GM23338 (cell line): ENCODE measurements at regions not wholly inside any gene's neighbourhood (a gene's known extent, or its start where the extent isn't known, plus 50 kb on each side); places are given as distances from the start of the nearest gene placed in this dataset.

Experiments
- ATAC-seq: fragments of 200-7000 bp; cut with Tn5 transposase; 3 replicates; pipeline ENCODE4 v1.9.1; 2020
- DNase-seq: peaks from one replicate; pipeline ENCODE4 v3.0.0-alpha.2; 2015; ENCODE audit warnings: low spot score
- H2AFZ ChIP-seq: fragments of 200-600 bp; sonication (generic); 2 replicates; pipeline ENCODE4 v1.8.0; 2016; ENCODE audit warnings: antibody characterized with exemption, mild to moderate bottlenecking, moderate library complexity
- H3F3A ChIP-seq: fragments of 200-600 bp; sonication (generic); replicated peaks from 2 replicates; pipeline ENCODE4 v1.8.0; 2017; ENCODE audit warnings: antibody characterized with exemption, mixed run types, low read depth
- H3K27ac ChIP-seq: fragments of 200-600 bp; sonication (generic); 2 replicates; pipeline ENCODE4 v1.6.1; 2016; ENCODE audit warnings: low read depth
- H3K27me3 ChIP-seq: fragments of 200-600 bp; sonication (generic); 2 replicates; pipeline ENCODE4 v1.8.0; 2016; ENCODE audit warnings: mild to moderate bottlenecking, mixed run types, moderate library complexity; ENCODE audit not compliant: insufficient read depth
- H3K36me3 ChIP-seq: fragments of 200-600 bp; sonication (generic); 2 replicates; pipeline ENCODE4 v1.8.0; 2016; ENCODE audit warnings: mild to moderate bottlenecking; ENCODE audit not compliant: insufficient read depth
- H3K4me1 ChIP-seq: fragments of 200-600 bp; sonication (generic); 2 replicates; pipeline ENCODE4 v1.8.0; 2016; ENCODE audit warnings: mild to moderate bottlenecking, moderate library complexity; ENCODE audit not compliant: insufficient read depth
- H3K4me2 ChIP-seq: fragments of 200-600 bp; sonication (generic); 2 replicates; pipeline ENCODE4 v1.7.1; 2017; ENCODE audit warnings: mixed run types
- H3K4me3 ChIP-seq: fragments of 200-600 bp; sonication (generic); 2 replicates; pipeline ENCODE4 v1.6.1; 2016; ENCODE audit warnings: mixed run types
- H3K79me2 ChIP-seq: fragments of 200-600 bp; sonication (generic); replicated peaks from 2 replicates; pipeline ENCODE4 v1.8.0; 2017; ENCODE audit warnings: mild to moderate bottlenecking; ENCODE audit not compliant: insufficient read depth
- H3K9me2 ChIP-seq: fragments of 200-600 bp; sonication (generic); 2 replicates; pipeline ENCODE4 v1.8.0; 2017; ENCODE audit not compliant: insufficient read depth
- H4K20me1 ChIP-seq: fragments of 200-600 bp; sonication (generic); replicated peaks from 2 replicates; pipeline ENCODE4 v1.8.0; 2017; ENCODE audit warnings: mild to moderate bottlenecking; ENCODE audit not compliant: insufficient read depth
- H3K27ac Mint-ChIP-seq: 2 replicates; pipeline ENCODE4 v1.8.0; 2020; ENCODE audit warnings: inconsistent platforms, mild to moderate bottlenecking, moderate library complexity, mixed read lengths
- H3K27me3 Mint-ChIP-seq: 3 replicates; pipeline ENCODE4 v1.8.0; 2022; ENCODE audit warnings: low read depth, mild to moderate bottlenecking, moderate library complexity, mixed read lengths, inconsistent platforms; ENCODE audit not compliant: insufficient read depth, poor library complexity
- H3K36me3 Mint-ChIP-seq: 3 replicates; pipeline ENCODE4 v1.8.0; 2021; ENCODE audit warnings: low read depth, mild to moderate bottlenecking, inconsistent platforms, moderate library complexity, mixed read lengths
- H3K4me1 Mint-ChIP-seq: 3 replicates; pipeline ENCODE4 v1.8.0; 2020; ENCODE audit warnings: mild to moderate bottlenecking, inconsistent platforms, mixed read lengths
- H3K4me3 Mint-ChIP-seq: 3 replicates; pipeline ENCODE4 v1.8.0; 2021; ENCODE audit warnings: moderate library complexity, mild to moderate bottlenecking, inconsistent platforms, mixed read lengths
- H3K9me3 Mint-ChIP-seq: 3 replicates; pipeline ENCODE4 v1.8.0; 2020; ENCODE audit warnings: moderate library complexity, mild to moderate bottlenecking, inconsistent platforms, mixed read lengths
- CREB1 ChIP-seq: fragments of 250-450 bp; sonication (Bioruptor Pico); IDR thresholded peaks from 2 replicates; pipeline ENCODE4 v1.5.0; 2020; ENCODE audit warnings: low read depth, mild to moderate bottlenecking, moderate library complexity
- EZH2 ChIP-seq: fragments of 200-600 bp; sonication (generic); IDR thresholded peaks from one replicate; pipeline ENCODE4 v1.8.0; 2017; ENCODE audit warnings: antibody characterized with exemption, mild to moderate bottlenecking, low read depth; ENCODE audit not compliant: unreplicated experiment
- EZH2phosphoT487 ChIP-seq: fragments of 200-600 bp; sonication (generic); IDR thresholded peaks from one replicate; pipeline ENCODE4 v1.8.1; 2018; ENCODE audit warnings: antibody characterized with exemption; ENCODE audit not compliant: unreplicated experiment
- JUNB ChIP-seq: IDR thresholded peaks from one replicate; pipeline ENCODE4 v1.6.1; 2016; ENCODE audit warnings: antibody characterized with exemption; ENCODE audit not compliant: unreplicated experiment
- POLR2AphosphoS5 ChIP-seq: IDR thresholded peaks from 2 replicates; pipeline ENCODE4 v1.6.1; 2016; ENCODE audit warnings: antibody characterized with exemption, low read depth
- STAT1 ChIP-seq: IDR thresholded peaks from one replicate; pipeline ENCODE4 v1.6.1; 2016; ENCODE audit warnings: antibody characterized with exemption; ENCODE audit not compliant: unreplicated experiment
- ZNF114 ChIP-seq: fragments of 250-450 bp; sonication (Bioruptor Pico); IDR thresholded peaks from 2 replicates; pipeline ENCODE4 v1.5.0; 2020; ENCODE audit warnings: mild to moderate bottlenecking, moderate library complexity
- ZNF331 ChIP-seq: fragments of 250-450 bp; sonication (Bioruptor Pico); IDR thresholded peaks from 2 replicates; pipeline ENCODE4 v1.5.0; 2020; ENCODE audit warnings: low read depth, mild to moderate bottlenecking, moderate library complexity
- TF ChIP-seq, protein P1 (sequence below): fragments of 250-450 bp; sonication (Bioruptor Pico); IDR thresholded peaks from 2 replicates; pipeline ENCODE4 v1.5.0; 2020; ENCODE audit warnings: mild to moderate bottlenecking, moderate library complexity
- TF ChIP-seq, protein P2 (sequence below): IDR thresholded peaks from one replicate; pipeline ENCODE4 v1.6.1; 2018; ENCODE audit warnings: antibody characterized with exemption; ENCODE audit not compliant: unreplicated experiment
- TF ChIP-seq, protein P3 (sequence below): IDR thresholded peaks from 2 replicates; pipeline ENCODE4 v1.6.1; 2016; ENCODE audit warnings: antibody characterized with exemption
- TF ChIP-seq, protein P4 (sequence below), 2 experiments: fragments of 200-600 bp in 1 of 2; sonication (generic) in 1 of 2; conservative IDR thresholded peaks; 2 replicates each; pipeline versions ENCODE4 v1.5.1 to v1.6.1; 2016 to 2017; ENCODE audit warnings: antibody characterized with exemption in 2 of 2, low read depth in 2 of 2, mild to moderate bottlenecking in 2 of 2, moderate library complexity in 1 of 2

DNA sequence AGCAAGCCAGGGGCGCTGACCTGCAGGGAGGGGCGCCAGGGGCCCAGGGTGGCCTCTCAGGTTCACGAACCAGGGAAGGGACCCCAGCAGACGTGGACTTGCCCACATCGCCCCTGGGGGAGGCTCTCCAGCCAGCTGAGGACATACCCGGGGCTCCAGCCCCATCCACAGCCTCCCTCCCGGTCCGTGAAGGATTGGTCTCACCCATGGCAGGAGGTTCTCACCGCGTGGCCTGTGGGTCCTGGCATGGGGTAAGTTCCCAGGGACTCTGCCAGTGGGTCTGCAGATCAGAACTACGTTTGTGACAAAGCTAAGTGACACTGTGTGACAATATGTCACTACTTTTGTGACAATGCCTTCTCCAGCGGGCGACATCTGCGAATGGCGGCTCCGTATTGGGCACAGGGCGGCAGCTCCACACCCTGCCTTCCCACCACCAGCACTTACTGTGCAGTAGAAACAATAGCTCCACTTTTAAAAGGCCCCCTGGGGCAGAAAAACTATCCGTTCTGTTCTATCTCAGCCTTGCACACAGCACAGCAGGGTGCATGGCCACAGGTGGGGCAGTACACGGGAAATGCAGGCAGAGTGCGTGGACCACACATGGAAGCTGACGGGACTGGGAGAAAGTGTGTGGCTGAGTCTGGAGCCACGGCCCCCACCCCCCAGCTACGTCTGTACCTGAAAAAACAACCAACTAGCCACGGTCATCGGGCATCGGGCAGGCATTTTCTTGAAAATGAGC lies 65.2 kb upstream of the CTDP1 start:
- no peak for DNase-seq
- Mint-ChIP-seq H3K36me3 (no peaks in the 10 kb centered on the region), H3K27ac (no peak overlapping the region), H3K9me3 (no peaks in the 10 kb centered on the region), H3K27me3 (peaks cover 14% of the 10 kb centered on the region), H3K4me1 (peaks cover 5% of the 10 kb centered on the region; the same call in 2 of the 3 replicates), H3K4me3 (no peak overlapping the region)
- ATAC-seq: no peak
- Histone ChIP-seq H3K4me1 (no peaks in the 10 kb centered on the region), H2AFZ (no peak overlapping the region), H3K79me2 (no peaks in the 10 kb centered on the region), H3K36me3 (no peaks in the 10 kb centered on the region), H3K27ac (no peak overlapping the region), H3K27me3 (no peaks in the 10 kb centered on the region), H3K4me3 (no peak overlapping the region), H4K20me1 (no peaks in the 10 kb centered on the region), H3K4me2 (no peak overlapping the region), H3F3A (no peaks in the 10 kb centered on the region; the same call in 1 of the 2 replicates), H3K9me2 (no peaks in the 10 kb centered on the region)
- TF ChIP-seq ZNF114: no peak
- no peak for TF ChIP-seq STAT1
- TF ChIP-seq, protein P1, sequence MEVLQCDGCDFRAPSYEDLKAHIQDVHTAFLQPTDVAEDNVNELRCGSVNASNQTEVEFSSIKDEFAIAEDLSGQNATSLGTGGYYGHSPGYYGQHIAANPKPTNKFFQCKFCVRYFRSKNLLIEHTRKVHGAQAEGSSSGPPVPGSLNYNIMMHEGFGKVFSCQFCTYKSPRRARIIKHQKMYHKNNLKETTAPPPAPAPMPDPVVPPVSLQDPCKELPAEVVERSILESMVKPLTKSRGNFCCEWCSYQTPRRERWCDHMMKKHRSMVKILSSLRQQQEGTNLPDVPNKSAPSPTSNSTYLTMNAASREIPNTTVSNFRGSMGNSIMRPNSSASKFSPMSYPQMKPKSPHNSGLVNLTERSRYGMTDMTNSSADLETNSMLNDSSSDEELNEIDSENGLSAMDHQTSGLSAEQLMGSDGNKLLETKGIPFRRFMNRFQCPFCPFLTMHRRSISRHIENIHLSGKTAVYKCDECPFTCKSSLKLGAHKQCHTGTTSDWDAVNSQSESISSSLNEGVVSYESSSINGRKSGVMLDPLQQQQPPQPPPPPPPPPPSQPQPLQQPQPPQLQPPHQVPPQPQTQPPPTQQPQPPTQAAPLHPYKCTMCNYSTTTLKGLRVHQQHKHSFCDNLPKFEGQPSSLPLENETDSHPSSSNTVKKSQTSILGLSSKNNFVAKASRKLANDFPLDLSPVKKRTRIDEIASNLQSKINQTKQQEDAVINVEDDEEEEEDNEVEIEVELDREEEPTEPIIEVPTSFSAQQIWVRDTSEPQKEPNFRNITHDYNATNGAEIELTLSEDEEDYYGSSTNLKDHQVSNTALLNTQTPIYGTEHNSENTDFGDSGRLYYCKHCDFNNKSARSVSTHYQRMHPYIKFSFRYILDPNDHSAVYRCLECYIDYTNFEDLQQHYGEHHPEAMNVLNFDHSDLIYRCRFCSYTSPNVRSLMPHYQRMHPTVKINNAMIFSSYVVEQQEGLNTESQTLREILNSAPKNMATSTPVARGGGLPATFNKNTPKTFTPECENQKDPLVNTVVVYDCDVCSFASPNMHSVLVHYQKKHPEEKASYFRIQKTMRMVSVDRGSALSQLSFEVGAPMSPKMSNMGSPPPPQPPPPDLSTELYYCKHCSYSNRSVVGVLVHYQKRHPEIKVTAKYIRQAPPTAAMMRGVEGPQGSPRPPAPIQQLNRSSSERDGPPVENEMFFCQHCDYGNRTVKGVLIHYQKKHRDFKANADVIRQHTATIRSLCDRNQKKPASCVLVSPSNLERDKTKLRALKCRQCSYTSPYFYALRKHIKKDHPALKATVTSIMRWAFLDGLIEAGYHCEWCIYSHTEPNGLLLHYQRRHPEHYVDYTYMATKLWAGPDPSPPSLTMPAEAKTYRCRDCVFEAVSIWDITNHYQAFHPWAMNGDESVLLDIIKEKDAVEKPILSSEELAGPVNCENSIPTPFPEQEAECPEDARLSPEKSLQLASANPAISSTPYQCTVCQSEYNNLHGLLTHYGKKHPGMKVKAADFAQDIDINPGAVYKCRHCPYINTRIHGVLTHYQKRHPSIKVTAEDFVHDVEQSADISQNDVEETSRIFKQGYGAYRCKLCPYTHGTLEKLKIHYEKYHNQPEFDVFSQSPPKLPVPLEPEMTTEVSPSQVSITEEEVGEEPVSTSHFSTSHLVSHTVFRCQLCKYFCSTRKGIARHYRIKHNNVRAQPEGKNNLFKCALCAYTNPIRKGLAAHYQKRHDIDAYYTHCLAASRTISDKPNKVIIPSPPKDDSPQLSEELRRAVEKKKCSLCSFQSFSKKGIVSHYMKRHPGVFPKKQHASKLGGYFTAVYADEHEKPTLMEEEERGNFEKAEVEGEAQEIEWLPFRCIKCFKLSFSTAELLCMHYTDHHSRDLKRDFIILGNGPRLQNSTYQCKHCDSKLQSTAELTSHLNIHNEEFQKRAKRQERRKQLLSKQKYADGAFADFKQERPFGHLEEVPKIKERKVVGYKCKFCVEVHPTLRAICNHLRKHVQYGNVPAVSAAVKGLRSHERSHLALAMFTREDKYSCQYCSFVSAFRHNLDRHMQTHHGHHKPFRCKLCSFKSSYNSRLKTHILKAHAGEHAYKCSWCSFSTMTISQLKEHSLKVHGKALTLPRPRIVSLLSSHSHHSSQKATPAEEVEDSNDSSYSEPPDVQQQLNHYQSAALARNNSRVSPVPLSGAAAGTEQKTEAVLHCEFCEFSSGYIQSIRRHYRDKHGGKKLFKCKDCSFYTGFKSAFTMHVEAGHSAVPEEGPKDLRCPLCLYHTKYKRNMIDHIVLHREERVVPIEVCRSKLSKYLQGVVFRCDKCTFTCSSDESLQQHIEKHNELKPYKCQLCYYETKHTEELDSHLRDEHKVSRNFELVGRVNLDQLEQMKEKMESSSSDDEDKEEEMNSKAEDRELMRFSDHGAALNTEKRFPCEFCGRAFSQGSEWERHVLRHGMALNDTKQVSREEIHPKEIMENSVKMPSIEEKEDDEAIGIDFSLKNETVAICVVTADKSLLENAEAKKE (CRISPR knock-in tag): no peak
- no peak for TF ChIP-seq EZH2phosphoT487
- no peak for TF ChIP-seq CREB1 (CRISPR knock-in tag)
- TF ChIP-seq ZNF331 (CRISPR knock-in tag): no peak
- TF ChIP-seq, protein P2, sequence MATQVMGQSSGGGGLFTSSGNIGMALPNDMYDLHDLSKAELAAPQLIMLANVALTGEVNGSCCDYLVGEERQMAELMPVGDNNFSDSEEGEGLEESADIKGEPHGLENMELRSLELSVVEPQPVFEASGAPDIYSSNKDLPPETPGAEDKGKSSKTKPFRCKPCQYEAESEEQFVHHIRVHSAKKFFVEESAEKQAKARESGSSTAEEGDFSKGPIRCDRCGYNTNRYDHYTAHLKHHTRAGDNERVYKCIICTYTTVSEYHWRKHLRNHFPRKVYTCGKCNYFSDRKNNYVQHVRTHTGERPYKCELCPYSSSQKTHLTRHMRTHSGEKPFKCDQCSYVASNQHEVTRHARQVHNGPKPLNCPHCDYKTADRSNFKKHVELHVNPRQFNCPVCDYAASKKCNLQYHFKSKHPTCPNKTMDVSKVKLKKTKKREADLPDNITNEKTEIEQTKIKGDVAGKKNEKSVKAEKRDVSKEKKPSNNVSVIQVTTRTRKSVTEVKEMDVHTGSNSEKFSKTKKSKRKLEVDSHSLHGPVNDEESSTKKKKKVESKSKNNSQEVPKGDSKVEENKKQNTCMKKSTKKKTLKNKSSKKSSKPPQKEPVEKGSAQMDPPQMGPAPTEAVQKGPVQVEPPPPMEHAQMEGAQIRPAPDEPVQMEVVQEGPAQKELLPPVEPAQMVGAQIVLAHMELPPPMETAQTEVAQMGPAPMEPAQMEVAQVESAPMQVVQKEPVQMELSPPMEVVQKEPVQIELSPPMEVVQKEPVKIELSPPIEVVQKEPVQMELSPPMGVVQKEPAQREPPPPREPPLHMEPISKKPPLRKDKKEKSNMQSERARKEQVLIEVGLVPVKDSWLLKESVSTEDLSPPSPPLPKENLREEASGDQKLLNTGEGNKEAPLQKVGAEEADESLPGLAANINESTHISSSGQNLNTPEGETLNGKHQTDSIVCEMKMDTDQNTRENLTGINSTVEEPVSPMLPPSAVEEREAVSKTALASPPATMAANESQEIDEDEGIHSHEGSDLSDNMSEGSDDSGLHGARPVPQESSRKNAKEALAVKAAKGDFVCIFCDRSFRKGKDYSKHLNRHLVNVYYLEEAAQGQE: no peak
- no peak for TF ChIP-seq EZH2
- TF ChIP-seq JUNB: no peak
- TF ChIP-seq, protein P3, sequence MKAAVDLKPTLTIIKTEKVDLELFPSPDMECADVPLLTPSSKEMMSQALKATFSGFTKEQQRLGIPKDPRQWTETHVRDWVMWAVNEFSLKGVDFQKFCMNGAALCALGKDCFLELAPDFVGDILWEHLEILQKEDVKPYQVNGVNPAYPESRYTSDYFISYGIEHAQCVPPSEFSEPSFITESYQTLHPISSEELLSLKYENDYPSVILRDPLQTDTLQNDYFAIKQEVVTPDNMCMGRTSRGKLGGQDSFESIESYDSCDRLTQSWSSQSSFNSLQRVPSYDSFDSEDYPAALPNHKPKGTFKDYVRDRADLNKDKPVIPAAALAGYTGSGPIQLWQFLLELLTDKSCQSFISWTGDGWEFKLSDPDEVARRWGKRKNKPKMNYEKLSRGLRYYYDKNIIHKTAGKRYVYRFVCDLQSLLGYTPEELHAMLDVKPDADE: no peak
- no peak for TF ChIP-seq POLR2AphosphoS5
- TF ChIP-seq, protein P4, sequence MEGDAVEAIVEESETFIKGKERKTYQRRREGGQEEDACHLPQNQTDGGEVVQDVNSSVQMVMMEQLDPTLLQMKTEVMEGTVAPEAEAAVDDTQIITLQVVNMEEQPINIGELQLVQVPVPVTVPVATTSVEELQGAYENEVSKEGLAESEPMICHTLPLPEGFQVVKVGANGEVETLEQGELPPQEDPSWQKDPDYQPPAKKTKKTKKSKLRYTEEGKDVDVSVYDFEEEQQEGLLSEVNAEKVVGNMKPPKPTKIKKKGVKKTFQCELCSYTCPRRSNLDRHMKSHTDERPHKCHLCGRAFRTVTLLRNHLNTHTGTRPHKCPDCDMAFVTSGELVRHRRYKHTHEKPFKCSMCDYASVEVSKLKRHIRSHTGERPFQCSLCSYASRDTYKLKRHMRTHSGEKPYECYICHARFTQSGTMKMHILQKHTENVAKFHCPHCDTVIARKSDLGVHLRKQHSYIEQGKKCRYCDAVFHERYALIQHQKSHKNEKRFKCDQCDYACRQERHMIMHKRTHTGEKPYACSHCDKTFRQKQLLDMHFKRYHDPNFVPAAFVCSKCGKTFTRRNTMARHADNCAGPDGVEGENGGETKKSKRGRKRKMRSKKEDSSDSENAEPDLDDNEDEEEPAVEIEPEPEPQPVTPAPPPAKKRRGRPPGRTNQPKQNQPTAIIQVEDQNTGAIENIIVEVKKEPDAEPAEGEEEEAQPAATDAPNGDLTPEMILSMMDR (conservative IDR thresholded peaks at IDR 0.05; ENCODE audit: low read depth in 2 of 2): no peak
